ENCODE measurements at regions not wholly inside any gene's neighbourhood (a gene's known extent, or its start where the extent isn't known, plus 50 kb on each side); places are given as distances from the start of the nearest gene placed in this dataset.
"Not testable (repeated sequence)": the region's sequence is repeated elsewhere in the genome, so short reads cannot be mapped to it uniquely, and the experiment has no call there.

DNA sequence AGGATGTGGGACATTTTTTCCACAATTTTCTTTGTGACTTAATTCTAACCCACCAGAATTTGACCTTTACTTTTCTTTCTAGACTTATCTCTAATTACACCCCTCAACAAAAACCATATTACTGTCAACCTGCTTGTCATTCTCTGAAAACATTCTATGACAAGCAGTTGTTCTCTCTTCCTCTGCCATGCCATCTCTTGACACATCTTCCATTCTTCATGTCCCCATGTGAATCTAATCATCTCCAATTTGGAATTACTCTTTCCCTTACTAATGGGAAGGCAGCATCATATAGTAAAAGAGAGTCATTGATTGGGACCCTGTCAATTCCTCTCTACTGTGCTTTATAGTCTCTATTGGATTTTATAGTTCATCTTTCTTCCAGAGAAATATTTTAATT, 61.3 kb upstream of the P2RY1 start:
- no peak for DNase-seq (ENCODE audit: low read depth in 2 of 2)

DNA sequence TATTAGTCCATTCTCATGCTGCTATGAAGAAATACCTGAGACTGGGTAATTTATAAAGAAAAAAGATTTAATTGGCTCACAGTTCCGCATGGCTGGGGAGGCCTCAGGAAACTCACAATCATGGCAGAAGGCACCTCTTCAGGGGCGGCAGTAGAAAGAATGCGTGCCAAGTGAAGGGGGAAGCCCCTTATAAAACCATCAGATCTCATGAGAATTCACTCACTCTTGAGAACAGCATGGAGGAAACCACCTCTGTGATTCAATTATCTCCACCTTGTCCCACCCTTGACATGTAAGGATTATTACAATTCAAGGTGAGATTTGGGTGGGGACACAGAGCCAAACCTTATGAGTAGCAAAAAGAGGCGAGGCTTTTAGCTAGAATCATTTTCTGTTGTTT, 60.7 kb upstream of the P2RY1 start:
- not testable (repeated sequence) for DNase-seq (ENCODE audit: low read depth in 2 of 2)

GRCh38 chr3:152778022-152778421, 56.9 kb upstream of the P2RY1 start:
- no peak for DNase-seq (ENCODE audit: low read depth in 2 of 2)

- DNase-seq (ENCODE audit: low read depth in 2 of 2): peak; percentile 53 to 58
Measured at GRCh38 chr3:152779653-152780052, 55.3 kb upstream of the P2RY1 start.

DNA sequence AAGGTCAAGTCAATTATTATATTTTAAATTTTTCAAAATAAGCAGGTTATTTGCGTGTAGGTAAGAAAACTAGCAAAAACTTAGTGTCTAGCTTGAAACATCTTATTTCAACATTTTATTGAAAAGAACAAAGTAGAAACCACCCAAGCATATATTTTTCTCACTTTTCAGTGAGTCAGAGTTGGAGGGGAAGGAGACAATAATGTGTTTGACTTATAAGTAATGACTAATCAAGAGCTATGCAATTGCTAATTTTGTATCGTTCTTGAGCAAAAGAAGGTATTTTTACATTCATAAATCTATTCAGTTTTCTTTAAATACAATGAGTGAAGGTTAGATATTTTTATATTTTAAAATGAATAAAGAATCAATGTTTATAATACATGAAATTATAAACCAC, 54.4 kb upstream of the P2RY1 start:
- peak; percentile 4 to 14 for DNase-seq (ENCODE audit: low read depth in 2 of 2)

DNA sequence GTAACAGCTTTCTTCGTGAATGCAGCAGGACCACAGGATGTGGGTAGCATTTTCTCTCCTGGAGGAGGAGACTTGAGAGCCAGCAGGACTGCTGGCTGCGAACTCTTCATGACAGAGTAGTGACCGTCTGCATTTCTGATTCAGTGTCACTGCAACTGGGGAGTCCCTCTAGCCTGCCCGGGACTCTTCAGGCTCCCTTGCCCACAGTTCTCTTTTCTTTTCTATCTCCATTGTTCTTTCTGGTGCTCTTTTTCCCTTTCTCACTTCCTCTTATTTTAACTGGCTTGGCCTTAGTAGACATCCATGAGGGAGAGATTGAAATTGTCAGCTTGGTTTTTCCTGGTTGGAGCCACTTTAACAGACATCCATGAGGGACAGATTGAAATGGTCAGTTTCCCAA, 49.9 kb upstream of the P2RY1 start:
- no peak for DNase-seq (ENCODE audit: low read depth in 2 of 2)
